ENCODE measurements at regions not wholly inside any gene's neighbourhood (a gene's known extent, or its start where the extent isn't known, plus 50 kb on each side); places are given as distances from the start of the nearest gene placed in this dataset.
"Not testable (repeated sequence)": the region's sequence is repeated elsewhere in the genome, so short reads cannot be mapped to it uniquely, and the experiment has no call there.

DNA sequence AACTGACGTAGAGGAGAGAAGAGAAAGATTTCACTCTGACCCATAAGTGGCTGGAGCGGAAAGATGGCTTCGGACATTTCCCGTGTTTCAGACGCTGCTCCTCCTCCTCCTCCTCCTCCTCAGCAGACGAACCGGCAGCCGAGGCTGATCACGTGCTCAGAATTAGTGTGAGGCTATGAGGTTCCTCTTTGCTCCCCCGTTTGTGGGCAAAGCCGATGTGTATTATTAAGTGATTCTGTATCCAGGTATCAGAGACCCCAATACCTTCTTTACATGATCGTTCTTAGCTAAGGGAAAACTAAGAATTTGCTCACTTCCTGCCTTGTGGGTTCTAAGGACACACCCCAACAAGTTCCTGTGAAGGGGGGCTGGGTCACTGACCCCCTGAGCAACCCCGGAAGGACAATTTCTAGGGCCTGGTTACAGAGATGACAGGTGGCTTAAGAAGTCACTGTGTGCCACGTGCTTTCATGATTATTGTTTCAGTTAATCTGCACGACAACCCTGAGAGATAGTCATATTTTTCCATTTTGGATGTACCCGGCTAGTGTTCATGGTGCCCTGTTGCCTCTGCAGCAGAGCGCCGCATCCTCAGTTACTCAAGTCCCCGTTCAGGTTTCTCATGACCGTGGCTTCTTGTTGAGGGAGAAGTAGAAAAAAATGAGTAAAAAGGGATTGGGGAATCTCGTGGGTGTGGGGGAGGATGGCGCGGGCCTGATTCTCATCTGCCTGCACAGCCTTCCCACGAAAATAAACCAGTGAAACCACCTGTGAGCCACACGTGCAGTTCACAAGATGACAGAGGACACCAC lies 671.8 kb downstream of the QKI start:
- DNase-seq (no peak), ATAC-seq (peak; percentile 33)
- Histone ChIP-seq H3K36me3 (no peaks in the 10 kb centered on the region), H3K9me3 (no peaks in the 10 kb centered on the region), H3K4me3 (no peak overlapping the region), H3K27ac (peak overlapping the region; percentile 6), H3K27me3 (no peaks in the 10 kb centered on the region), H3K4me1 (no peaks in the 10 kb centered on the region)
- TF ChIP-seq, protein P1, sequence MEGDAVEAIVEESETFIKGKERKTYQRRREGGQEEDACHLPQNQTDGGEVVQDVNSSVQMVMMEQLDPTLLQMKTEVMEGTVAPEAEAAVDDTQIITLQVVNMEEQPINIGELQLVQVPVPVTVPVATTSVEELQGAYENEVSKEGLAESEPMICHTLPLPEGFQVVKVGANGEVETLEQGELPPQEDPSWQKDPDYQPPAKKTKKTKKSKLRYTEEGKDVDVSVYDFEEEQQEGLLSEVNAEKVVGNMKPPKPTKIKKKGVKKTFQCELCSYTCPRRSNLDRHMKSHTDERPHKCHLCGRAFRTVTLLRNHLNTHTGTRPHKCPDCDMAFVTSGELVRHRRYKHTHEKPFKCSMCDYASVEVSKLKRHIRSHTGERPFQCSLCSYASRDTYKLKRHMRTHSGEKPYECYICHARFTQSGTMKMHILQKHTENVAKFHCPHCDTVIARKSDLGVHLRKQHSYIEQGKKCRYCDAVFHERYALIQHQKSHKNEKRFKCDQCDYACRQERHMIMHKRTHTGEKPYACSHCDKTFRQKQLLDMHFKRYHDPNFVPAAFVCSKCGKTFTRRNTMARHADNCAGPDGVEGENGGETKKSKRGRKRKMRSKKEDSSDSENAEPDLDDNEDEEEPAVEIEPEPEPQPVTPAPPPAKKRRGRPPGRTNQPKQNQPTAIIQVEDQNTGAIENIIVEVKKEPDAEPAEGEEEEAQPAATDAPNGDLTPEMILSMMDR (IDR thresholded peaks at IDR 0.05): no peak
- intact Hi-C loops (cut with DNase I): no loop called here

DNA sequence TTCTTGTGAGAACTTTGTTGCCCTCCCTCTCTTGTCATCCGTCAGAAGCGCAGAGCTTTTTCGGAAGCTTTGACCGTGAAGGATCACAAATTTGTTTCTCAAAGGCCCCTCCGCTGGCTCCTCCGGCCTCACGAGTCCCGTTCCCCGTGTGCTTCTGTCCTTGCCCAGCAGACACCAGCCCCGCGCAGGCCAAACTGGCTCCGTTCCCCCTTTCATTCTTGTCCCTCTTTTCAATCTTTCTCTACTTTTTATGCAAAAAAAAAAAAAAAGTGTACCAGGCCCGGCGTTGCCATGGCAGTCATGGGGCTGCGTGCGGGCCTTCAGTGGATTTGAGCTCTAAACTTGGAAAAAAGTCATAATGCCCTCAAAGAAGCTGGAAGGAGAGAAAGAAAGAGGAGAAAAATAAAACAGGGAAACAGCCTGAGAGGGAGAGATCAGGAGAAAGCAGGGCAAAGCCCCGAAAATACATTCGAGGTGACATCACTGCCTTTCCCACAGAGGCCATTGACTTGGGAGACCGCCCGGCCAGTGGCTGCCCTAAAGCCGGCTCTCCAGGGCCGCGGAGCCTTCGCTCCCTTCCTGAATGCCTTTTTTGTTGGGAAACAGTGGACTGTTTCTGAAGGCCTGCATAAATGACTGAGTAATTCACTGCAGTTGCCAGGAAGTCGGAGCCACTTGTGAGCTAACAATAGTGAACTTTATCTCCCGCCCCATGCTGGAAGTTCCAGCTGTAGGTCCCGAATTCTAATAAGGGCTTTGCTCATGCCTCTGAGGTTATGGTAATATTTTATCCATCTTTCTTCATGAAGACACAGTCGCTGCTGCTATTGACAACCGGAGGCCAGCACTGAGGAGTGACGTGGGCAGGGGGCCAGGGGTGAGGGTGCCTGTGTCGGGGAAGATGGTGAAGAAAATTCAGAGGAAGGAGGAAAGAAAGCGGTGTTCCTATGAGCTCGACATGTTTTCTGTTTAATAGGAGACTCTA lies 670.9 kb downstream of the QKI start:
- H3K9me3 ChIP-seq: no peaks in the 10 kb centered on the region
- H3K4me3 ChIP-seq: no peak overlapping the region
- peak; percentile 13 for ATAC-seq
- intact Hi-C loops (cut with DNase I): no loop called here
- H3K27ac ChIP-seq: peak overlapping the region; percentile 6
- TF ChIP-seq, protein P1 (IDR thresholded peaks at IDR 0.05): no peak
- DNase-seq: no peak
- no peaks in the 10 kb centered on the region for H3K4me1 ChIP-seq
- no peaks in the 10 kb centered on the region for H3K36me3 ChIP-seq
- H3K27me3 ChIP-seq: no peaks in the 10 kb centered on the region

DNA sequence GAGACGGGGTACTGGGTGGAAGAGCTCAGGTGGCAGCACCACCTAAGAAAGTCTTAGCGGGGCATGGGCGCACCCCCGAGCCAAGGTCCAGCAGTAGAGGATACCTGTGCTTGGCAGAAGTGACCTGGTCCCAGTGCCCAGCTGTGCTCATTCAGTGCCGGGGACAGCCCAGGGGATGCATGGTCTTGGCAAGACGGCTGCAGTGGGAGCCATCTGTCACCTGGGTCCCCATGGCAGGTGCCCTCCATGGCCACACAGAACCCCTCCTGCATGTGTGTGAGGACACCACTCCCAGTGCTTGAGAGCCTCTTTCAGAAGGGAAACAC lies 664.7 kb downstream of the QKI start:
- DNase-seq (no peak), ATAC-seq (peak; percentile 38)
- no peaks in the 10 kb centered on the region for H3K36me3 ChIP-seq
- H3K4me1 ChIP-seq: no peaks in the 10 kb centered on the region
- H3K4me3 ChIP-seq: no peak overlapping the region
- H3K27me3 ChIP-seq: no peaks in the 10 kb centered on the region
- no peak overlapping the region for H3K27ac ChIP-seq
- TF ChIP-seq, protein P1 (IDR thresholded peaks at IDR 0.05): no peak
- H3K9me3 ChIP-seq: no peaks in the 10 kb centered on the region
- intact Hi-C loops (cut with DNase I): no loop called here

DNA sequence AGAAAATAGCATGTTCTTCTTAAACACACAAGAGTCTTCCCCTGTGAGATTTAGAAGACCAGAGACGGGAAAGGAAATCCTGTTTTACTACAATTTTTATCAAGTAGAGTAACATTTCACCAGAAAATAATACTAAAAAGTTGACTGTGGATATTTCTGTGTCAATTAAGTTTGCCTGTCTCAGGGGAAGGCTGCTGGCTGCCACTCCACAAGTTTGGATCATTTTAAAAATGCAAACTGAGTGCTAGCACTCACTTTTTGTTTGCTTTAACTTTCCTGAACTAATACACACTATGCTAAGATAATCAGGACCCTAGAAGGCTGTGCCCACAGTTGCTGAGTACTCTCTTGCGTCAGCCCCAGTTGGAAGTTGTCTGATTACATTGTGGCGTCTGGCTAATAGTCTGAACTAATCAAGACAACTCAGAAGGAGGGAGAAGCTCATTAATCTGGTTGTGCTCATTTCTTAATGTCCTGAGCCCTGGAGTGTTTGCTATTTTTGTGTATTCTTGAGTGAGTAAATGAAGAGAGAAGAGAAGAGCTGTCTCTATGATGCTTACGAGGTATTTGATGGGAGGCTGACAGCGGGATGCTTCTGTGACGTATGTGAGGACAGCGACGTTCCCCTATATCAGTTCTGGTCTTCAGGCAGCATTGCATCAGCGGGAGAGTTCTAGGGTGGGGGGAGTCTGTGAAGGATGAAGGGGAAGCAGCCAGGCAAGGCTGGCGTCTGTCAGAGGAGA lies 664.2 kb downstream of the QKI start:
- intact Hi-C loops (cut with DNase I): no loop called here
- no peaks in the 10 kb centered on the region for H3K27me3 ChIP-seq
- no peaks in the 10 kb centered on the region for H3K9me3 ChIP-seq
- TF ChIP-seq, protein P1 (IDR thresholded peaks at IDR 0.05): no peak
- no peaks in the 10 kb centered on the region for H3K36me3 ChIP-seq
- ATAC-seq: peak; percentile 9
- H3K4me3 ChIP-seq: no peak overlapping the region
- H3K27ac ChIP-seq: no peak overlapping the region
- no peaks in the 10 kb centered on the region for H3K4me1 ChIP-seq
- DNase-seq: no peak

DNA sequence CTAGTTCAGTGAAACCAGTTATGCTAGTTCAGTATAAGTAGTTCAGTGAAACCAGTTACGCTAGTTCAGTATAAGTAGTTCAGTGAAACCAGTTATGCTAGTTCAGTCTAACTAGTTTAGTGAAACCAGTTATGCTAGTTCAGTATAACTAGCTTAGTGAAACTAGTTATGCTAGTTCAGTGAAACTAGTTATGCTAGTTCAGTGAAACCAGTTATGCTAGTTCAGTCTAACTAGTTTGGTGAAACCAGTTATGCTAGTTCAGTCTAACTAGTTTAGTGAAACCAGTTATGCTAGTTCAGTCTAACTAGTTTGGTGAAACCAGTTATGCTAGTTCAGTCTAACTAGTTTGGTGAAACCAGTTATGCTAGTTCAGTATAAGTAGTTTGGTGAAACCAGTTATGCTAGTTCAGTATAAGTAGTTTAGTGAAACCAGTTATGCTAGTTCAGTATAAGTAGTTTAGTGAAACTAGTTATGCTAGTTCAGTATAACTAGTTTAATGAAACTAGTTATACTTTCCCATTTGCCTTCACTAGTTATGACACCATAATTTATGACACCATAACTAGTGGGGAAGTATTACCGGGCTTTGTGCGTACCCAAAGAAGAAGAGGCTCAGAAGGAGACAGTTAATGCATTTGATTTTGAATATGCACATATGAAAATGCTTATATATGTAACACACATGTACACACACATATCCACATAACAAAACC lies 662.5 kb downstream of the QKI start:
- H3K36me3 ChIP-seq; H3K27me3 ChIP-seq; H3K4me1 ChIP-seq; H3K4me3 ChIP-seq; intact Hi-C loops (cut with DNase I); ATAC-seq; DNase-seq; H3K27ac ChIP-seq; H3K9me3 ChIP-seq: not testable (repeated sequence)
